ENCODE measurements at regions not wholly inside any gene's neighbourhood (a gene's known extent, or its start where the extent isn't known, plus 50 kb on each side); places are given as distances from the start of the nearest gene placed in this dataset.

DNA sequence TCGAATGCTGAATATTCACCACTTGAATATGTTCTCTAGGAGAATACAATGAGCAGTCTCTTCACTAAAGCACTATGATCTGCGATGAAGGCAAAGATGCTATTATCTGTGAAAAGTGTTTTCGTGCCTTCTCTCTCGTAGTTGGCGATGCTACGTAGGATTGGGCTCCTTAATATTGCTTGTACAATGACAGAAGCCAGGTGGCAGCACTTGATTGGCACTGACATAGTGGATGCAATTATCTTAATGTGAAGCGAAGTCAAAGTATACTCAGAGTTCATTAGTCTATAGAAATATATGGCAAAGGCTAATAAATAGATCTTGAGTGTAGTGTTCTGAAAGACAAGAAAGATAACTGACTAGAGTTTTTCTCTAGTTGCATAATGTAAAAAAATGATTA lies 1135.7 kb upstream of the AGA start:
- TF ChIP-seq CTCF (IDR thresholded peaks at IDR 0.05; ENCODE audit: insufficient read depth, low read depth, low read length) (no peak), EZH2 (IDR thresholded peaks at IDR 0.05; ENCODE audit: insufficient read depth, low read length) (no peak)
